Activated CD4-positive, alpha-beta T cell treated with anti-CD3 and anti-CD28 coated beads, Interleukin-2, amount 10 ng/mL, durations not matched to agents 24 days and 14 days (primary cell): ENCODE measurements at regions not wholly inside any gene's neighbourhood (a gene's known extent, or its start where the extent isn't known, plus 50 kb on each side); places are given as distances from the start of the nearest gene placed in this dataset.
"Not testable (repeated sequence)": the region's sequence is repeated elsewhere in the genome, so short reads cannot be mapped to it uniquely, and the experiment has no call there.

Experiments
- DNase-seq: peaks from one replicate; pipeline ENCODE4 v3.0.0; 2022
- H3K27ac Mint-ChIP-seq: one replicate; pipeline ENCODE4 v1.8.0; 2022; ENCODE audit warnings: mild to moderate bottlenecking, mixed read lengths
- H3K27me3 Mint-ChIP-seq: one replicate; pipeline ENCODE4 v1.8.0; 2022; ENCODE audit warnings: mixed read lengths
- H3K36me3 Mint-ChIP-seq: one replicate; pipeline ENCODE4 v1.8.0; 2022; ENCODE audit warnings: low read depth, mild to moderate bottlenecking, mixed read lengths
- H3K4me1 Mint-ChIP-seq: one replicate; pipeline ENCODE4 v1.8.0; 2021; ENCODE audit warnings: mixed read lengths
- H3K4me3 Mint-ChIP-seq: one replicate; pipeline ENCODE4 v1.8.0; 2022; ENCODE audit warnings: mild to moderate bottlenecking, moderate library complexity, mixed read lengths
- H3K9me3 Mint-ChIP-seq: one replicate; pipeline ENCODE4 v1.8.0; 2021; ENCODE audit warnings: mixed read lengths
- intact Hi-C: fragments of 100-400 bp; cut with micrococcal nuclease; formaldehyde crosslinking; loops from one replicate; pipeline ENCODE4 v1.15.1; 2023

DNA sequence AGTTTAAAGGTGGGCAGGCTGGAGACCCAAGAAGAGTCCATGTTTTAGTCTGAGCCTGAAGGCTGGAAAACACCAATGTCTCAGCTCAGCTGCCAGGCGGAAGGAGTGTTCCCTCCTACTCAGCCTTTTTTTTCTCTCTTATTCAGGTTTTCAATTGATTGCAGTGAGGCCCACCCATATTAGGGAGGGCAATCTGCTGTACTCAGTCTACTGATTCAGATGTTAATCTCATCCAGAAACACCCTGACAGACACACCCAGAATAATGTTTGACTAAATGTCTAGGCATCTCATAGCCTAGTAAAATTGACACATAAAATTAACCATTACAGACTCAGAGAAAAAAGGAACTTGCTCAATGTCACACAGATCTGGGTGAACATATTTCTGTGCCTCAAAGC, 347.1 kb downstream of the GBA3 start:
- Mint-ChIP-seq H3K36me3 (no peaks in the 10 kb centered on the region), H3K27me3 (no peaks in the 10 kb centered on the region), H3K4me1 (no peaks in the 10 kb centered on the region), H3K27ac (no peak overlapping the region), H3K9me3 (no peaks in the 10 kb centered on the region), H3K4me3 (no peak overlapping the region)
- no peak for DNase-seq
- intact Hi-C loops = no loop called here

DNA sequence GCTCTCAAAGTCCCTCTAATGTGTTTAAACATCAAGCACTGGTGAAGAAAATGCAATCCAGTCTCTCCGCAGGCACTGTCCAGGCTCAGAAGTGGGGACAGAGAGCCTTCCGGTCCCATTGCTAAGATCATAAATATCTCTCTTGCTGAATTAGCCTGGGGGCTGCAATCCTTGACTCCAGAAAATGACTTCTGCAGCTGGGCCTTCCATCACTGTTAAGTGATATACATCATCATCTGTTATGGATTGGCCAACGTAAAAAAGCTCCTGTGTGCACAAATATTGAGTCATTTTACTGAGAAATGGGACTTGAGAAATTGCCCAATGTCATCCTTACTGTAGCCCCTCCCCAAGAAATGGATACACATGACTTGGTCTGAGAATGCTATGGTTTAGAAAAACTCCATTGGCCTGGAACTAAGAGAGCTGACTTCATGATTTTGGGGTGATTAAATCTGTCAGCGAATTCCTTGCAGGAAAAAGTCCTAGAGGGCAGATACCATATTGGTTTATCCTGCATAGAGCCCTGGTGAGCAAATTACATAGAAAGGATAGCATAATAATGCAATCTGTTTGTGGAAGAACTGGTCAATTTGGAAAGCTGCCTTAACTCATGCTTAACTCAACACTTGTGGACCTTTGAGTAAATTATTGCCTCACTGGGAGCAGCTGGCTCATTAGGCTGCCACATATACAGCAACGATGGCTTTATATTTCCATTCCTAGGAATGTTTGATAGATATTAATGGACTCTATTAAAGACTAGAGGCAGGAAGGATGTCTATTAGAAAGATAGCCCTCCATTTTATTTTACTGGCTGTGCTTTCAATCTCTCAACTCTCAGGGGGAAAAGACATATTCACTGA, 346.1 kb downstream of the GBA3 start:
- no peak overlapping the region for H3K4me3 Mint-ChIP-seq
- intact Hi-C loops = no loop called here
- H3K36me3 Mint-ChIP-seq = no peaks in the 10 kb centered on the region
- H3K27me3 Mint-ChIP-seq = no peaks in the 10 kb centered on the region
- H3K9me3 Mint-ChIP-seq = no peaks in the 10 kb centered on the region
- DNase-seq = no peak
- H3K4me1 Mint-ChIP-seq = no peaks in the 10 kb centered on the region
- H3K27ac Mint-ChIP-seq = no peak overlapping the region

DNA sequence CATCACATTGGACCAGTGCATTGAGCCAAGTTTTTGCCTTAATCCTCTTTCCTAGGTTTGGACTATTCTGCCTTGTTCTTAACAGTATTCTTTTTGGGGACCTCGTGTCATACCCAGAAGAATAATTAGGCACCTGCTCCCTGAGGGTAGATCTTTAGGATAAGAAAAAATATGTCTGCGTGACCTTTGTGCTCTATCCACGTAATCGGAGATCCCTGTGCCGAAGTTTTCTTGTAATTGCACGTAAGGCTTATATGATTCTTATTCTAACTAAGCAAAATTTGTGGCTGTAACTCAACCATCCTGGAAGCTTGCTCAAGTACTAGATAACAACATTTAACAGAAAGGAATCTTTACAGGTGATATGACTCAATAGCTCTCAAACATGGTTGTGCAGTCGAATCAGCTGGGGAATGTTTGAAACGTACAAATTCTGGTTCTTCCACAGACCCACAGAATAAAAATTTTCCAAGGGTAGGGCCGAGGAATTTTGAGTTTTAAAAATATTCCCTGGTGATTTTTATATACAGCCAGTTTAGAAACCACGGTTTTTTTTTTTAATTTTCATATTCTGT, 344.3 kb downstream of the GBA3 start:
- Mint-ChIP-seq H3K4me1 (no peaks in the 10 kb centered on the region), H3K36me3 (no peaks in the 10 kb centered on the region), H3K9me3 (no peaks in the 10 kb centered on the region), H3K4me3 (no peak overlapping the region), H3K27ac (no peak overlapping the region), H3K27me3 (no peaks in the 10 kb centered on the region)
- intact Hi-C loops = no loop called here
- no peak for DNase-seq

DNA sequence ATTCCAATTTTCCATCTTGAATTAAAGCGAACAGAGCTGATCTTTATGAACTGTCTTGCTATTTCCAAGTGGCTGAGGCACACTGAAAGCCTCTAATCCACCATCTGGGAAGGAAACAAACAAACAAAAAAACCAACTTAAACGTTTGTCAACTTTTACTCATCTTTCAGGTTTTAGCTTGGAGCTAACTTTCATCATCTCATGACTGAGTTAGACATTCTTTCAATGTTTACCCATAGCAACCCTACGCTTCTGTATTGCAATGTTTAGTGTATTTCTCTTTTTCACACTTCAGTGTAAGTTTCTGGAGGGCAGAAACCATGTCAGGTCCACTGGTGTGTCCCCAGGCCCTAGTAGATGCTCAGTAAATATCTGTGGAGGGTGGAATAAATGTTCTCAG, 343.8 kb downstream of the GBA3 start:
- no peaks in the 10 kb centered on the region for H3K36me3 Mint-ChIP-seq
- intact Hi-C loops = no loop called here

DNA sequence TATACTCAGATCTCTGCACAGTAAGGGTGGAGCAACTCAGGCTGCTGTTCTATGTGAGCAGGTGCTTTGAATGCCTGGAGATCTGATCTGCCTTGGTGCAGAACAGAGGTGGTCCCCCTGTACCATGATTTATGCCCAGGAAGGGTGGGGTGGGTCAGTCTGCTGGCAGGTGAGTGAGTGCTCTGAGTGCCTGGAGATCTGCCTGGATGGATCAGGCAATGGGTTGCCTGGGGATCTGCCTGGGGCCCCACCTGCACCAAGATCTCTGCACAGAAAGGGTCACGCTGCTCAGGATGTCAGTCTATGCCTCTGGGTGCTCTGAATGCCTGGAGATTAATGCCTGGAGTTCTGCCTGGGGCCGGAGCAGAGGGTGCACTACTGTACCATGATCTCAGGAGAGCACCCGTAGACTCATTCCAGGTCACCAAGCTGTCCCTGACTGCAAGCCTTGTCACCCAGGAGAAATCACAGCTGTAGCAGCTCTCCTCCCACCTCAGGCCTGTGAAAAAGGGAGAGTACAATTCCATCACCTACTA, 342.9 kb downstream of the GBA3 start:
- intact Hi-C loops = no loop called here
- no peaks in the 10 kb centered on the region for H3K9me3 Mint-ChIP-seq
- H3K4me1 Mint-ChIP-seq = no peaks in the 10 kb centered on the region
- no peak overlapping the region for H3K27ac Mint-ChIP-seq
- DNase-seq = no peak
- H3K27me3 Mint-ChIP-seq = no peaks in the 10 kb centered on the region
- no peak overlapping the region for H3K4me3 Mint-ChIP-seq
- H3K36me3 Mint-ChIP-seq = no peaks in the 10 kb centered on the region

More for the DNA sequence above, 343.8 kb downstream of the GBA3 start:
- Mint-ChIP-seq H3K4me3 (no peak overlapping the region), H3K27me3 (no peaks in the 10 kb centered on the region), H3K4me1 (no peaks in the 10 kb centered on the region), H3K27ac (no peak overlapping the region), H3K9me3 (no peaks in the 10 kb centered on the region)
- DNase-seq = no peak

DNA sequence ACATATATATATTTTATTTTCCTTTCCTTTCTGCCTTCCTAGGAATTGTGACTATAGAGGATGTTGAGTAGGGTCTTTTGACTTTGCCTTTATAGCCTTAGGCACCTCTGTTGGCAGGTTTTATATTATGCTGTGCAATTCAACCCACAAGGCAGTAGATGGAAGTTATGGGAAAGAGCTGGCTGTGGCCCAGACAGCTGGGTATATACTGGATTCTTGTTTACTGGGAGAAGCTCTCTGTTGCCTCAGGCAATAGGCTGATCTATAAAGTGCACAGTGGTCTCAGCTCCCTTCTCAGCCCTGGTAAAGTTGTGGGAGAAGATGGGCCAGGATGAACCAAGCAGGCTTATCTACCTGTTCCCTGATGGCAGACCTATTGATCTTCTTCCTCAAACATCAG, 342.0 kb downstream of the GBA3 start:
- intact Hi-C loops = no loop called here
- Mint-ChIP-seq H3K9me3 (no peaks in the 10 kb centered on the region), H3K36me3 (no peaks in the 10 kb centered on the region), H3K4me3 (no peak overlapping the region), H3K27me3 (no peaks in the 10 kb centered on the region), H3K4me1 (no peaks in the 10 kb centered on the region), H3K27ac (no peak overlapping the region)
- no peak for DNase-seq

DNA sequence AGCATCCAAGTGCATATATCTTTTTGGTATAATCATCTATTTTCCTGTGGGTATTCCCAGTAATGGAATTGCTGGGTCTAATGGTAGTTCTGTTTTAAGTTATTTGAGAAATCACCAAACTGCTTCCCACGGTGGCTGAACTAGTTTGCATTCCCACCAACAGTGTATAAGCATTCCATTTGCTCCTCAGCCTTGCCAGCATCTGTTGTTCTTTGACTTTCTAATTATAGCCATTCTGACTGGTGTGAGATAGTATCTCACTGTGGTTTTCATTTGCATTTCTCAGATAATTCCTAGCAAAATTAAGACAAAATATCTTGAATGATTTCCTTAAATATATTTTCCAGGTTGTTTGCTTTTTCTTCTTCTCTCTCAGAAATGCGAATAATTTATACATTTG, 341.1 kb downstream of the GBA3 start:
- H3K27me3 Mint-ChIP-seq = no peaks in the 10 kb centered on the region

DNA sequence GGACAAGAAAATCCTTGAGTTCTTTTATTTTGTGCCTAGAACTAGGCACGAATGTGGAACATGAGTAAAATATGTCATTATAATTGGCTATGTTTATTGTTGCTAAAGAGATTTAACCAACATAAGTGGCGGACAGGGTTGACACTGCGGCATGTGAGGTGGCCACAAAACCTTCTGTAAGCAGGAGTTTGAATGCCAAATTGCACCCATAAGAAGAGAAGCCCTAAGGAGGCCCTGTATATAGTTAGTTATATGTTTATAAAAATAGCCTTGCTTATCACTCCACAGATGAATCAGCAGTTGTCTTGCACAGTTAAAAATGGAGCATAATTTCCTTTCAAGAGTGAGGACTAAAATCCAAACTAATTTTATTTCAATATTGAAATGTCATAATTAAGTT, 336.1 kb downstream of the GBA3 start:
- Mint-ChIP-seq H3K27ac (no peak overlapping the region), H3K36me3 (no peaks in the 10 kb centered on the region), H3K4me3 (no peak overlapping the region), H3K4me1 (no peaks in the 10 kb centered on the region), H3K9me3 (no peaks in the 10 kb centered on the region), H3K27me3 (no peaks in the 10 kb centered on the region)
- DNase-seq = no peak
- intact Hi-C loops = no loop called here

More for the DNA sequence above, 341.1 kb downstream of the GBA3 start:
- Mint-ChIP-seq H3K4me3 (no peak overlapping the region), H3K4me1 (no peaks in the 10 kb centered on the region), H3K27ac (no peak overlapping the region), H3K36me3 (no peaks in the 10 kb centered on the region), H3K9me3 (no peaks in the 10 kb centered on the region)
- intact Hi-C loops = no loop called here
- DNase-seq = no peak

DNA sequence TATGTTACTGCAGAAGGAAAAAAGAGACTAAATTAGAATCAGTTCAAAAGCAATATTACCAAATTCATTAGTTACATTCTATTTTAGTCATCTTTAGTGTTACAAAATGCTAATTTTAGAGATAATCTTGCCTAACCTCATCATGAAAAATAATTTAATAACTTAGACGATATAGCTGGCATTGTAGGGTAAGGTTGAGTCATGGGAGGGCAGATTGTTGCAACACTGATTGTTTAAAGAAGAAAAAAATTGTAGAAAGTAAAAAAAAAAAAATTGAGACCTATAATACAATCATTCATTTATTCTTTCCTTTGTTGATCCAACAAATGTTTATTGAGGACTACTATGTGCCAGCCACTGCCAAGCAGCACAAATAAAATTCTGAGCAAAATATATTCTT, 330.9 kb downstream of the GBA3 start:
- no peak overlapping the region for H3K27ac Mint-ChIP-seq
- no peaks in the 10 kb centered on the region for H3K36me3 Mint-ChIP-seq
- DNase-seq = no peak
- H3K9me3 Mint-ChIP-seq = no peaks in the 10 kb centered on the region
- H3K4me1 Mint-ChIP-seq = no peaks in the 10 kb centered on the region
- H3K27me3 Mint-ChIP-seq = no peaks in the 10 kb centered on the region
- intact Hi-C loops = no loop called here
- no peak overlapping the region for H3K4me3 Mint-ChIP-seq

DNA sequence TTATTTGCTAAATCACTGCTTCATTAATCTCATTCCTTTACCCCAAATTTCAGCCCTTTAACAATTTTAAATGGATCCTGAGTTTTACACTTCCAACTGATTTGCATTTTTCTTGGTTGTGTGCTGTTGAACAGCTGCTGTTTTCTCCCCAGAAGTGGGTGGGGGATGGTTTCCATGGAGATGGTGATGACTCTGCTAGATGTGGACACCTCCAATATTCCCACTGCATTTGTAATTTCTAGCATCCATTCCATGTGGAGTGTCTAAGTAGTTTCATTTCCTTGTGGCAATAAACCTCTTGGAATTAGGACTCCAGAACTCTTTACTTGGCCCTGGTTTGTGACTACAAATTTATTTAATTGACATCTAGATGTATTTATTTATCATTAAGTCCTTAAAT, 330.4 kb downstream of the GBA3 start:
- H3K9me3 Mint-ChIP-seq = no peaks in the 10 kb centered on the region
- H3K27ac Mint-ChIP-seq = no peak overlapping the region

DNA sequence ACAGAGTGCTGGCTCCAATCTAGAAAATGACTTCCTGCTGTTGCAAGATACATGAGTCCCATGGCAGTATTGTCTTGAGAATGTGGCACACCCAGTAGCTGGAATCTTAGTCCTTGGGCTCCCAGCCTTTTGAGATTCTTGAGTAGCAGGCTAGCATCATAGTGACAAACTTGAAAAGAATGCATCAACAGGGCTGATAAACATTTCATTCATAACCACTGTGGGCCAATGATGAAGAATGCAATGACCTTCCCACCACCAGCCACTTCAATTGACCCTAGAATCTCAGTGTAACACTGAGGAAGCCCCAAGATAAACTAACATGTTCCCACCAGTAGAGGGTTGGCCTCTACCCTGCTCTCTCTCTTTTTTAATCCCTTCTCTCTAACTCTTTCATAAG, 329.3 kb downstream of the GBA3 start:
- H3K9me3 Mint-ChIP-seq = no peaks in the 10 kb centered on the region
- no peaks in the 10 kb centered on the region for H3K36me3 Mint-ChIP-seq
- intact Hi-C loops = no loop called here
- H3K4me3 Mint-ChIP-seq = no peak overlapping the region
- H3K4me1 Mint-ChIP-seq = no peaks in the 10 kb centered on the region
- no peaks in the 10 kb centered on the region for H3K27me3 Mint-ChIP-seq
- no peak overlapping the region for H3K27ac Mint-ChIP-seq
- DNase-seq = no peak

More for the DNA sequence above, 330.4 kb downstream of the GBA3 start:
- H3K27me3 Mint-ChIP-seq = no peaks in the 10 kb centered on the region
- no peak overlapping the region for H3K4me3 Mint-ChIP-seq
- H3K4me1 Mint-ChIP-seq = no peaks in the 10 kb centered on the region
- no peaks in the 10 kb centered on the region for H3K36me3 Mint-ChIP-seq
- intact Hi-C loops = no loop called here
- DNase-seq = no peak

DNA sequence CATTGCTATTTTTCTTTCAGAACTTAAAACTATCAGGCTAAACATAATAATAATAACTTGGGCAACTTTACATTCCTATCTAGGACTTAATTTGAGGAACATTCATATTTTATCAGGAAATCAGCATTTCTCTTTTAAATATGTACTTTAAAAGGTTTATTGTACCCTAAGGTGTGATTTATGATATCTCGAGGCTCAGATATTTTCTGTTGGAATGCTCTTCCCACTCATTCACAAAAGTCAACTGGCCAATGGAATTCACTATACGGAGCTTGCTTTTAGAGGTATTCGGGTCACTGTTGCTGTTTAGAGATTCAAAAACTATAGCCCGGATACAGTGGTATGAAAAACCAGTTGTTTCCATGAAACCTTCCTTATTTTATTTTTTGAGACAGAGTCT, 328.3 kb downstream of the GBA3 start:
- DNase-seq = no peak
- Mint-ChIP-seq H3K4me3 (no peak overlapping the region), H3K27ac (no peak overlapping the region), H3K36me3 (no peaks in the 10 kb centered on the region), H3K9me3 (no peaks in the 10 kb centered on the region), H3K27me3 (no peaks in the 10 kb centered on the region), H3K4me1 (no peaks in the 10 kb centered on the region)
- intact Hi-C loops = no loop called here

DNA sequence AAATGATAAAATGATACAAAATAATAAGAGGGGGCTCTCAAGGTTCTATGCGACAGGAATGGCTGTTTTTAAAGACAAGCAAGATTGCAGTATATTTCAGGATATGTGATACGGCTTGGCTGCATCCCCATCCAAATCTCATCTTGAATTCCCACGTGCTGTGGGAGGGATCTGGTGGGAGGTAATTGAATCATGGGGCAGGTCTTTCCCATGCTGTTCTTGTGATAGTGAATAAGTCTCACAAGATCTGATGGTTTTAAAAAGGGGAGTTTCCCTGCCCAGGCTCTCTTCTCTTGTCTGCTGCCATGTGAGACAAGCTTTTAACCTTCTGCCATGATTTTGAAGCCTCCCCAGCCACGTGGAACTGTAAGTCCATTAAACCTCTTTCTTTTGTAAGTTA, 327.7 kb downstream of the GBA3 start:
- DNase-seq, H3K27me3 Mint-ChIP-seq, H3K4me1 Mint-ChIP-seq, H3K4me3 Mint-ChIP-seq, H3K36me3 Mint-ChIP-seq, H3K27ac Mint-ChIP-seq, H3K9me3 Mint-ChIP-seq, intact Hi-C loops: not testable (repeated sequence)

DNA sequence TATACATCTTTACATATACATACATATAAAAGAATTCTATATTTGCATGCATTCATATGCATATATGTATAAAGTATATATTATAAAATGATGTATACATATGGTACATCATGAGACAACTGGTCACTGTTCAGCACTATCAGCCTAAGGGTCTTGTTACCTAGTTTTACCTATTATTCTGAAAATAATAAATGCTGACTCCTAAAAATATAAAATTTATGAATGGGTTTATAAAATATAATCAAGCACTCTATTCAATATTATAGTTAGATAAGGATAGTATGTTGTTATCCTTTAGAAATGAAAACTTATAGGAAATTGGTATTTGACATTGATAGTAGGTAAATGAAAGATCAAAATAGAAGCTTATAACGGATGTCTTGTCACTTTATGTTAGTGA, 324.2 kb downstream of the GBA3 start:
- no peak overlapping the region for H3K4me3 Mint-ChIP-seq
- H3K4me1 Mint-ChIP-seq = no peaks in the 10 kb centered on the region
- H3K9me3 Mint-ChIP-seq = no peaks in the 10 kb centered on the region
- no peaks in the 10 kb centered on the region for H3K36me3 Mint-ChIP-seq
- no peaks in the 10 kb centered on the region for H3K27me3 Mint-ChIP-seq
- intact Hi-C loops = no loop called here
- DNase-seq = no peak
- no peak overlapping the region for H3K27ac Mint-ChIP-seq
